Spleen (tissue), 11 donors: ENCODE measurements at regions not wholly inside any gene's neighbourhood (a gene's known extent, or its start where the extent isn't known, plus 50 kb on each side); places are given as distances from the start of the nearest gene placed in this dataset.

Source experiments
- DNase-seq: peaks from one replicate; pipeline ENCODE4 v3.0.0-alpha.2; 2020
- H3K27ac ChIP-seq, 8 donors: fragments of 200-600 bp; sonication (generic) in 7 of 8; 1 replicate in 4 of 8; 2 replicates in 4 of 8; pipeline versions ENCODE4 v1.5.0 to v1.8.0; 2016 to 2021; ENCODE audit warnings: inconsistent platforms in 4 of 8, mild to moderate bottlenecking in 4 of 8, moderate library complexity in 1 of 8
- H3K27me3 ChIP-seq, 7 donors: fragments of 200-600 bp; sonication (generic) in 6 of 7; replicated peaks in 1 of 7; 1 replicate in 4 of 7; 2 replicates in 3 of 7; pipeline versions ENCODE4 v1.5.0 to v1.8.0; 2016 to 2021; ENCODE audit warnings: inconsistent platforms in 3 of 7, mild to moderate bottlenecking in 1 of 7
- H3K36me3 ChIP-seq, 6 donors: fragments of 200-600 bp; sonication (generic) in 5 of 6; 1 replicate in 4 of 6; 2 replicates in 2 of 6; pipeline versions ENCODE4 v1.5.0 to v1.8.0; 2016 to 2021; ENCODE audit warnings: inconsistent platforms in 2 of 6
- H3K4me1 ChIP-seq, 6 donors: fragments of 200-600 bp; sonication (generic) in 5 of 6; 1 replicate in 3 of 6; 2 replicates in 3 of 6; pipeline versions ENCODE4 v1.5.0 to v1.8.0; 2016 to 2021; ENCODE audit warnings: inconsistent platforms in 3 of 6
- H3K4me3 ChIP-seq, 8 donors: fragments of 200-600 bp; sonication (generic) in 7 of 8; 1 replicate in 4 of 8; 2 replicates in 4 of 8; pipeline versions ENCODE4 v1.5.0 to v1.8.0; 2016 to 2021; ENCODE audit warnings: inconsistent platforms in 4 of 8, mild to moderate bottlenecking in 4 of 8, moderate library complexity in 2 of 8
- H3K9me3 ChIP-seq, 8 donors: fragments of 200-600 bp; sonication (generic) in 7 of 8; 1 replicate in 4 of 8; 2 replicates in 4 of 8; pipeline versions ENCODE4 v1.5.0 to v1.8.0; 2016 to 2021; ENCODE audit warnings: inconsistent platforms in 4 of 8
- CTCF ChIP-seq, 11 experiments: fragments of 200-600 bp in 7 of 11; fragments of 450-650 bp in 4 of 11; sonication (generic) in 4 of 11; IDR thresholded peaks in 8 of 11; conservative IDR thresholded peaks in 3 of 11; 1 replicate in 7 of 11; 2 replicates in 4 of 11; pipeline versions ENCODE4 v1.4.0 to v1.8.0; 2016 to 2021; ENCODE audit warnings: antibody characterized with exemption in 11 of 11, inconsistent platforms in 4 of 11, mild to moderate bottlenecking in 1 of 11
- POLR2A ChIP-seq, 3 donors: fragments of 450-650 bp; IDR thresholded peaks; one replicate each; pipeline ENCODE4 v1.5.1; 2017; ENCODE audit warnings: antibody characterized with exemption in 3 of 3, mild to moderate bottlenecking in 1 of 3
- POLR2AphosphoS5 ChIP-seq, 3 donors: sonication (generic); formaldehyde crosslinking; IDR thresholded peaks; one replicate each; pipeline ENCODE4 v1.5.1; 2017; ENCODE audit warnings: antibody characterized with exemption in 3 of 3
- WGBS, 5 donors: extraction: QIAGEN DNeasy Blood & Tissue Kit in 3 of 5; methylation state at CpG; one replicate each; pipeline versions ENCODE4 v1.1.5 to v1.1.7; 2013 to 2018; 5-methylcytosine and 5-hydroxymethylcytosine counted together
- intact Hi-C: fragments of 100-400 bp; cut with DNase I; formaldehyde crosslinking; loops from one replicate; pipeline ENCODE4 v1.15.0; 2023; ENCODE audit warnings: low total_unique reads
- donor health status: healthy with polysubstance abuse.
- donor health status: DM: no; HTN: no; CAD: no; lungs with moderate emphysema.
- donor health status: DM: no; HTN: no; CAD: no.
- donor health status: Bipolar disorder and iron deficiency.
- donor health status: healthy.
- donor health status: DM: no; HTN: no; CAD: no.
- donor health status: DM: yes; HTN: yes; CAD: no.

DNA sequence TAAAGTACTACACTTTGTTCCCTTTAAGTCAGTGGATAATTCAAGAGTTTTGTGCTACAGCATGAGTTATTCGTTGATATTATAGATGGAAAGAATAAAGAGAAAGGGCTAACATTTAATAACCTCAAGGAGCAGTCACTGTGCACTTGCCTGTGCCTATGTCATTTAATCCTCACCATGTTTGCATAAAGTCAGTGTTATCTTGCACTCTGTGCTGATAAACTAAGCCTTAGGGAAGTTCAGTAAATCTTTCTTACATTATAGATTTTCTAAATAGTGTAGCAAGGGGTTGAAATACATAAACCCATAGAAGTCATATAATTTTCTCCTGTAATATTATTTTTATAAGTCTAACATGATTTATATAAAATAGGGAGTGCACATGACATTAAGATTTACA lies 103.1 kb downstream of the TMEM26 start:
- 0 to 50% (median 0%) methylated on average over 1 of the region's 1 CpG for WGBS, 5 donors
- H3K36me3 ChIP-seq: no peaks in the 10 kb centered on the region
- no peak overlapping the region for H3K4me3 ChIP-seq
- H3K27ac ChIP-seq: no peak overlapping the region
- no peak for DNase-seq
- no peaks in the 10 kb centered on the region for H3K27me3 ChIP-seq
- TF ChIP-seq POLR2A (IDR thresholded peaks at IDR 0.05) (no peak), POLR2AphosphoS5 (IDR thresholded peaks at IDR 0.05) (no peak)
- no peaks in the 10 kb centered on the region for H3K9me3 ChIP-seq
- no peaks in the 10 kb centered on the region for H3K4me1 ChIP-seq
- intact Hi-C loops: no loop called here

DNA sequence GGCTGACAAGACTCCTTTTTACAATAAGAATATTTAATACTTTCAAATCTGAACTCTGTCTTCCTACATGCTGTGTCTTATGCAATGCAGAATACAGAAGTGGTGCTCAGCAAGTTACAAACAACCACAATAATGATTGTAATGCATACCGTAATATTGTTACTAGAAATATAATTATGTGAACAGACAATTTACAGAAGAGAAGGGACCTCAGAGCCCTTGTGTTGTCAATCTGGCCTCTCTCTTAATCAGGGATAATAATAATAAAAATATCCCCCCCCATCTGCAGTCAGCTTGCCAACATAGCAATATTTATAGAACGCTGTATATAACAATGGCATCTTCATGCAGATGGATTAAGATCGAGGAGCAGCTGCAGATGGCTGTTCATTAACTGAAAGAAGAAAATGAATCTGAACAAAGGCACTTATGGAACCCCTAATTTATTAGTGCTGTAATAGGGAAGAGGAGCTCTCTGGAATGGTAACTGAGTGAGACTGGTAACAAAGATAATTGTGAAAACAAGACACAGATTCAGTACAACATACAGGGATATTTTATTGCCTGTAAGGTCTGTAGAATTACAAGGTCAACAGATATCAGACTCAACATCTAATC lies 106.3 kb downstream of the TMEM26 start:
- Histone ChIP-seq H3K4me1 (no peaks in the 10 kb centered on the region), H3K27me3 (no peaks in the 10 kb centered on the region), H3K9me3 (no peaks in the 10 kb centered on the region), H3K36me3 (no peaks in the 10 kb centered on the region), H3K4me3 (no peak overlapping the region), H3K27ac (no peak overlapping the region)
- intact Hi-C loops: no loop called here
- no peak for DNase-seq
- no peak for TF ChIP-seq CTCF (IDR thresholded peaks at IDR 0.05 in 8 of 11, conservative IDR thresholded peaks at IDR 0.05 in 3 of 11)
- no peak for TF ChIP-seq POLR2A (IDR thresholded peaks at IDR 0.05)
- TF ChIP-seq POLR2AphosphoS5 (IDR thresholded peaks at IDR 0.05): no peak
- WGBS, 5 donors: 74 to 87% (median 84%) methylated on average over 3 of the region's 3 CpGs

GRCh38 chr10:61343796-61344195 lies 109.4 kb downstream of the TMEM26 start:
- no peak for DNase-seq
- Histone ChIP-seq H3K27me3 (no peaks in the 10 kb centered on the region), H3K9me3 (no peaks in the 10 kb centered on the region), H3K36me3 (no peaks in the 10 kb centered on the region), H3K4me3 (no peak overlapping the region), H3K4me1 (no peaks in the 10 kb centered on the region), H3K27ac (no peak overlapping the region)
- TF ChIP-seq POLR2A (IDR thresholded peaks at IDR 0.05): no peak
- no peak for TF ChIP-seq CTCF (IDR thresholded peaks at IDR 0.05 in 8 of 11, conservative IDR thresholded peaks at IDR 0.05 in 3 of 11)
- TF ChIP-seq POLR2AphosphoS5 (IDR thresholded peaks at IDR 0.05): no peak
- intact Hi-C loops: no loop called here
- 69 to 81% (median 72%) methylated on average over 3 of the region's 3 CpGs for WGBS, 5 donors

- intact Hi-C loops: no loop called here
- no peaks in the 10 kb centered on the region for H3K36me3 ChIP-seq
- H3K27me3 ChIP-seq: no peaks in the 10 kb centered on the region
- no peak overlapping the region for H3K4me3 ChIP-seq
- H3K4me1 ChIP-seq: no peaks in the 10 kb centered on the region
- 59 to 77% (median 61%) methylated on average over 5 of the region's 5 CpGs for WGBS, 5 donors
- DNase-seq: no peak
- no peaks in the 10 kb centered on the region for H3K9me3 ChIP-seq
- no peak overlapping the region for H3K27ac ChIP-seq
- TF ChIP-seq POLR2A (IDR thresholded peaks at IDR 0.05): no peak
- no peak for TF ChIP-seq POLR2AphosphoS5 (IDR thresholded peaks at IDR 0.05)
- no peak for TF ChIP-seq CTCF (IDR thresholded peaks at IDR 0.05 in 8 of 11, conservative IDR thresholded peaks at IDR 0.05 in 3 of 11)
These were observed 110.2 kb downstream of the TMEM26 start for GRCh38 chr10:61342858-61343572.
